Suprapubic skin (tissue), 4 donors: ENCODE measurements at regions not wholly inside any gene's neighbourhood (a gene's known extent, or its start where the extent isn't known, plus 50 kb on each side); places are given as distances from the start of the nearest gene placed in this dataset.

Source experiments
- EP300 ChIP-seq: sonication (generic); formaldehyde crosslinking; IDR thresholded peaks from one replicate; pipeline ENCODE4 v1.6.1; 2017; ENCODE audit warnings: antibody characterized with exemption
- POLR2A ChIP-seq, 2 donors: fragments of 450-650 bp; IDR thresholded peaks; one replicate each; pipeline ENCODE4 v1.6.1; 2017; ENCODE audit warnings: antibody characterized with exemption in 2 of 2, mild to moderate bottlenecking in 2 of 2, moderate library complexity in 2 of 2
- POLR2AphosphoS5 ChIP-seq, 3 donors: sonication (generic); formaldehyde crosslinking; IDR thresholded peaks; one replicate each; pipeline ENCODE4 v1.6.1; 2017; ENCODE audit warnings: antibody characterized with exemption in 3 of 3
- TF ChIP-seq, protein P1 (sequence below), 2 donors: fragments of 200-600 bp in 1 of 2; fragments of 450-650 bp in 1 of 2; sonication (generic) in 1 of 2; IDR thresholded peaks; one replicate each; pipeline ENCODE4 v1.5.1; 2016 to 2019; ENCODE audit warnings: antibody characterized with exemption in 2 of 2, mild to moderate bottlenecking in 1 of 2, moderate library complexity in 1 of 2

DNA sequence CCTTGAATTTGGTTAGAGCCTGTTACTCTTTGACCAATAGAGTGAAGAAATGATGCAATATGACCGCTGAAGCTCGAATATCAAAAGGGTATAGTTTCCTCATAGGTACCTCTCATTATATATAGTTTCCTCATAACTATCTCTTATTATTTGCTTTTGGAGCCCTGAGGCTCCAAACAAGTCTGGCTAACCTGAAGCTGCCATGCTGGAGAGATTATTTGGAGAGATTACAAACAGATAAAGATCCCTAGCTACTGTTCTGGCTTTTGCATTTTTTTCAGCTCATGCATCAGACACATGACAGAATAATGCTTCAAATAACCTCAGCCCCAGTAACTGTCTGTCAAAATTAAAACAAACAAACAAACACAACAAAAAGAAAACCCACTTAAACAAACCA, 65.4 kb upstream of the CHRM2 start:
- TF ChIP-seq EP300 = no peak
- TF ChIP-seq, protein P1, sequence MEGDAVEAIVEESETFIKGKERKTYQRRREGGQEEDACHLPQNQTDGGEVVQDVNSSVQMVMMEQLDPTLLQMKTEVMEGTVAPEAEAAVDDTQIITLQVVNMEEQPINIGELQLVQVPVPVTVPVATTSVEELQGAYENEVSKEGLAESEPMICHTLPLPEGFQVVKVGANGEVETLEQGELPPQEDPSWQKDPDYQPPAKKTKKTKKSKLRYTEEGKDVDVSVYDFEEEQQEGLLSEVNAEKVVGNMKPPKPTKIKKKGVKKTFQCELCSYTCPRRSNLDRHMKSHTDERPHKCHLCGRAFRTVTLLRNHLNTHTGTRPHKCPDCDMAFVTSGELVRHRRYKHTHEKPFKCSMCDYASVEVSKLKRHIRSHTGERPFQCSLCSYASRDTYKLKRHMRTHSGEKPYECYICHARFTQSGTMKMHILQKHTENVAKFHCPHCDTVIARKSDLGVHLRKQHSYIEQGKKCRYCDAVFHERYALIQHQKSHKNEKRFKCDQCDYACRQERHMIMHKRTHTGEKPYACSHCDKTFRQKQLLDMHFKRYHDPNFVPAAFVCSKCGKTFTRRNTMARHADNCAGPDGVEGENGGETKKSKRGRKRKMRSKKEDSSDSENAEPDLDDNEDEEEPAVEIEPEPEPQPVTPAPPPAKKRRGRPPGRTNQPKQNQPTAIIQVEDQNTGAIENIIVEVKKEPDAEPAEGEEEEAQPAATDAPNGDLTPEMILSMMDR (IDR thresholded peaks at IDR 0.05) = no peak
- no peak for TF ChIP-seq POLR2A (IDR thresholded peaks at IDR 0.05)
- no peak for TF ChIP-seq POLR2AphosphoS5 (IDR thresholded peaks at IDR 0.05)
